ENCODE measurements at regions not wholly inside any gene's neighbourhood (a gene's known extent, or its start where the extent isn't known, plus 50 kb on each side); places are given as distances from the start of the nearest gene placed in this dataset.

DNA sequence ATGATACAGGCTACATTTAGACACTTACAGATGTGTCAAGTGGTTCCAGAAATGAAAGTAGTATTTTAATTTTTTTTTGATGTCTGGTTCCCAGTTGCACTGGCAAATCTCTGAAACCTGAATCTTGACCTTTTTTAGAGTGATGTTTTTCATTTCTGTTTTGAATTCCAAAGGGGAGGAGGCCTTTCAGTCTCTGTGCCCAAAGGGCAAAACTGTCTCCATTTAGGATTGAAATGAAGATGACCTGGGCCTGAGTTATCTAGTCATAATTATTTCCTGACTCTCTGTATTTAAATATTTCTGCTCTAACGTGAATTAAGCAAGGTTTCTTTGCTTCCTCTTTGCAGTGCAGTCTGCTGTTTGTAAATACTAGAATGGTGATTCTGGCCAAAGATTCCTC lies 252.9 kb upstream of the ZFP64 start (continued):
- TF ChIP-seq, protein P1, sequence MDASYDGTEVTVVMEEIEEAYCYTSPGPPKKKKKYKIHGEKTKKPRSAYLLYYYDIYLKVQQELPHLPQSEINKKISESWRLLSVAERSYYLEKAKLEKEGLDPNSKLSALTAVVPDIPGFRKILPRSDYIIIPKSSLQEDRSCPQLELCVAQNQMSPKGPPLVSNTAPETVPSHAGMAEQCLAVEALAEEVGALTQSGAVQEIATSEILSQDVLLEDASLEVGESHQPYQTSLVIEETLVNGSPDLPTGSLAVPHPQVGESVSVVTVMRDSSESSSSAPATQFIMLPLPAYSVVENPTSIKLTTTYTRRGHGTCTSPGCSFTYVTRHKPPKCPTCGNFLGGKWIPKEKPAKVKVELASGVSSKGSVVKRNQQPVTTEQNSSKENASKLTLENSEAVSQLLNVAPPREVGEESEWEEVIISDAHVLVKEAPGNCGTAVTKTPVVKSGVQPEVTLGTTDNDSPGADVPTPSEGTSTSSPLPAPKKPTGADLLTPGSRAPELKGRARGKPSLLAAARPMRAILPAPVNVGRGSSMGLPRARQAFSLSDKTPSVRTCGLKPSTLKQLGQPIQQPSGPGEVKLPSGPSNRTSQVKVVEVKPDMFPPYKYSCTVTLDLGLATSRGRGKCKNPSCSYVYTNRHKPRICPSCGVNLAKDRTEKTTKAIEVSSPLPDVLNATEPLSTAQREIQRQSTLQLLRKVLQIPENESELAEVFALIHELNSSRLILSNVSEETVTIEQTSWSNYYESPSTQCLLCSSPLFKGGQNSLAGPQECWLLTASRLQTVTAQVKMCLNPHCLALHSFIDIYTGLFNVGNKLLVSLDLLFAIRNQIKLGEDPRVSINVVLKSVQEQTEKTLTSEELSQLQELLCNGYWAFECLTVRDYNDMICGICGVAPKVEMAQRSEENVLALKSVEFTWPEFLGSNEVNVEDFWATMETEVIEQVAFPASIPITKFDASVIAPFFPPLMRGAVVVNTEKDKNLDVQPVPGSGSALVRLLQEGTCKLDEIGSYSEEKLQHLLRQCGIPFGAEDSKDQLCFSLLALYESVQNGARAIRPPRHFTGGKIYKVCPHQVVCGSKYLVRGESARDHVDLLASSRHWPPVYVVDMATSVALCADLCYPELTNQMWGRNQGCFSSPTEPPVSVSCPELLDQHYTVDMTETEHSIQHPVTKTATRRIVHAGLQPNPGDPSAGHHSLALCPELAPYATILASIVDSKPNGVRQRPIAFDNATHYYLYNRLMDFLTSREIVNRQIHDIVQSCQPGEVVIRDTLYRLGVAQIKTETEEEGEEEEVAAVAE (CRISPR knock-in tag; IDR thresholded peaks at IDR 0.05; ENCODE audit: borderline replicate concordance): no peak
- TF ChIP-seq, protein P2, sequence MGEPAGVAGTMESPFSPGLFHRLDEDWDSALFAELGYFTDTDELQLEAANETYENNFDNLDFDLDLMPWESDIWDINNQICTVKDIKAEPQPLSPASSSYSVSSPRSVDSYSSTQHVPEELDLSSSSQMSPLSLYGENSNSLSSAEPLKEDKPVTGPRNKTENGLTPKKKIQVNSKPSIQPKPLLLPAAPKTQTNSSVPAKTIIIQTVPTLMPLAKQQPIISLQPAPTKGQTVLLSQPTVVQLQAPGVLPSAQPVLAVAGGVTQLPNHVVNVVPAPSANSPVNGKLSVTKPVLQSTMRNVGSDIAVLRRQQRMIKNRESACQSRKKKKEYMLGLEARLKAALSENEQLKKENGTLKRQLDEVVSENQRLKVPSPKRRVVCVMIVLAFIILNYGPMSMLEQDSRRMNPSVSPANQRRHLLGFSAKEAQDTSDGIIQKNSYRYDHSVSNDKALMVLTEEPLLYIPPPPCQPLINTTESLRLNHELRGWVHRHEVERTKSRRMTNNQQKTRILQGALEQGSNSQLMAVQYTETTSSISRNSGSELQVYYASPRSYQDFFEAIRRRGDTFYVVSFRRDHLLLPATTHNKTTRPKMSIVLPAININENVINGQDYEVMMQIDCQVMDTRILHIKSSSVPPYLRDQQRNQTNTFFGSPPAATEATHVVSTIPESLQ (CRISPR knock-in tag; conservative IDR thresholded peaks at IDR 0.05): no peak
- TF ChIP-seq NONO (IDR thresholded peaks at IDR 0.05) (no peak), NONO (CRISPR knock-in tag; conservative IDR thresholded peaks at IDR 0.05) (no peak), MAZ (IDR thresholded peaks at IDR 0.05; ENCODE audit: borderline replicate concordance, low read depth, low read length) (no peak), MAZ (CRISPR knock-in tag; IDR thresholded peaks at IDR 0.05; ENCODE audit: low read depth) (no peak)

DNA sequence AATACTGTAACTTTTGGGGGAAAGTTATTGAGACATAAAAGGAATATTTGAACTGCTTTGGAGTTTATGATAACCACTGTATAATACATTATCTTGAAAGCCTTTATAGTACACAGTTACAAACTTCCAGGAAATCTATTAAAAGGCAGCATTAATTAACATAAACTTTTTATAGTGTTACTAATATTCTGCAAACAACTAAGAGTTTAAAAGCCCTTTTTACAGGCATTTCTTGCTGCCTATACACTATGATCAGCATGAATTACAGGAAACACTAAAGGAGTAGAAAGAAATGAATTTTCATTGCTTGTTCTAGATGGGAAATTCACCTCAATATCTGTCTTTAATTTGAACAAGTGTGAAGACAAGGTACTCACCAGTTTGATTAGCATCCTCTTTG lies 252.3 kb upstream of the ZFP64 start:
- intact Hi-C loops (cut with micrococcal nuclease; ENCODE audit: unreplicated experiment): no loop called here
- Histone ChIP-seq H3K4me3 (replicated peaks in 1 of 3; ENCODE audit: insufficient read depth in 1 of 3, low read depth in 2 of 3, low read length in 3 of 3) (no peak overlapping the region), H3K9me3 (ENCODE audit: low read length) (no peaks in the 10 kb centered on the region), H3K4me1 (ENCODE audit: insufficient read depth, low read length) (no peaks in the 10 kb centered on the region), H3K27ac (ENCODE audit: extremely low read length, insufficient read depth, low read length) (no peak overlapping the region), H3K4me2 (ENCODE audit: low read depth, low read length) (no peak overlapping the region), H3K27me3 (ENCODE audit: control insufficient read depth in 1 of 2, insufficient read depth in 2 of 2, low read length in 2 of 2) (no peaks in the 10 kb centered on the region), H4K20me1 (ENCODE audit: insufficient read depth, low read length) (no peaks in the 10 kb centered on the region), H3K36me3 (replicated peaks in 1 of 2; ENCODE audit: control insufficient read depth in 1 of 2, insufficient read depth in 2 of 2, low read length in 2 of 2) (no peaks in the 10 kb centered on the region), H2AFZ (ENCODE audit: low read length) (no peak overlapping the region), H3K79me2 (ENCODE audit: insufficient read depth, low read length) (no peaks in the 10 kb centered on the region), H3K9ac (ENCODE audit: insufficient read depth, low read depth, low read length) (no peak overlapping the region)
- FAIRE-seq (no peak), ATAC-seq (no peak), DNase-seq (ENCODE audit: low spot score) (no peak)
- no TSS peak for BruUV-seq (replicated peaks)
- TF ChIP-seq, protein P3, sequence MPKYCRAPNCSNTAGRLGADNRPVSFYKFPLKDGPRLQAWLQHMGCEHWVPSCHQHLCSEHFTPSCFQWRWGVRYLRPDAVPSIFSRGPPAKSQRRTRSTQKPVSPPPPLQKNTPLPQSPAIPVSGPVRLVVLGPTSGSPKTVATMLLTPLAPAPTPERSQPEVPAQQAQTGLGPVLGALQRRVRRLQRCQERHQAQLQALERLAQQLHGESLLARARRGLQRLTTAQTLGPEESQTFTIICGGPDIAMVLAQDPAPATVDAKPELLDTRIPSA (CRISPR knock-in tag; IDR thresholded peaks at IDR 0.05; ENCODE audit: borderline replicate concordance): no peak
- in situ Hi-C loops (cut with HindIII; ENCODE audit: extremely low pct_ligation_motif_present, low pct_unique_long_range_greater_than_20kb): no loop called here
- ChIA-PET POLR2A (no interaction called here), CTCF (ENCODE audit: low intra/inter-chr PET ratio, low total read pairs) (no interaction called here)
